ENCODE measurements at regions not wholly inside any gene's neighbourhood (a gene's known extent, or its start where the extent isn't known, plus 50 kb on each side); places are given as distances from the start of the nearest gene placed in this dataset.

DNA sequence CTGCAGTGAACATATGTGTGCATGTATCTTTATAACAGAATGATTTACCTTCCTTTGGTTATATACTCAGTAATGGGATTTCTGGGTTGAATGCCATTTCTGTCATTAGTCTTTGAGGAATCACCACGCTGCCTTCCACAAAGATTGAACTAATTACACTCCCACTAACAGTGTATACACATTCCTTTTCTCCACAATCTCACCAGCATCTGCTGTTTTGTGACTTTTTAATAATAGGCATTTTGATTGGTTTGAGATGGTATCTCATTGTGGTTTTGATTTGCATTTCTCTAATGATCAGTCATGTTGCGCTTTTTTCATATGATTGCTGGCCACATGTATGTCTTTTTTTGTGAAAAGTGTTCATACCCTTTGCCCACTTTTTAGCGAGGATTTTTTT is 680.5 kb downstream of the PTPRC start:
- Histone ChIP-seq H2AFZ (ENCODE audit: low read length) (no peak overlapping the region), H2BK15ac (ENCODE audit: low read length) (no peak overlapping the region), H3K36me3 (replicated peaks in 1 of 2; ENCODE audit: control insufficient read depth in 2 of 2, insufficient read depth in 2 of 2, low read length in 2 of 2) (no peaks in the 10 kb centered on the region), H3K4me3 (ENCODE audit: low read length in 2 of 2) (no peak overlapping the region), H3K4ac (ENCODE audit: low read length) (no peak overlapping the region), H3K23ac (ENCODE audit: low read depth, low read length, poor library complexity) (no peak overlapping the region), H2BK120ac (ENCODE audit: low read depth, low read length) (no peak overlapping the region), H3K9ac (ENCODE audit: low read depth, low read length, poor library complexity) (no peak overlapping the region), H3K14ac (ENCODE audit: low read length) (no peak overlapping the region), H4K8ac (ENCODE audit: low read depth, low read length) (no peak overlapping the region), H2BK12ac (ENCODE audit: low read length) (no peak overlapping the region), H4K91ac (ENCODE audit: low read depth, low read length, poor library complexity) (no peak overlapping the region), H2BK5ac (ENCODE audit: low read length) (no peak overlapping the region), H3K79me1 (ENCODE audit: low read depth, low read length) (no peaks in the 10 kb centered on the region), H3K4me2 (ENCODE audit: insufficient read depth, low read length, poor library complexity, severe bottlenecking) (no peak overlapping the region), H3K27ac (replicated peaks; ENCODE audit: low read length) (no peak overlapping the region), H3K18ac (ENCODE audit: low read length) (no peak overlapping the region), H3K4me1 (ENCODE audit: control insufficient read depth in 2 of 2, insufficient read depth in 1 of 2, low read depth in 1 of 2, low read length in 2 of 2) (no peaks in the 10 kb centered on the region), H2AK5ac (ENCODE audit: low read depth, low read length) (no peak overlapping the region), H3K27me3 (ENCODE audit: control insufficient read depth in 3 of 3, insufficient read depth in 3 of 3, low read depth in 1 of 3, low read length in 3 of 3) (no peaks in the 10 kb centered on the region), H3K9me3 (replicated peaks in 1 of 2; ENCODE audit: control insufficient read depth in 2 of 2, insufficient read depth in 1 of 2, low read depth in 1 of 2, low read length in 2 of 2) (peaks cover 0 to 2% of the 10 kb centered on the region in 2 donors)
- no peak for DNase-seq (ENCODE audit: low spot score)
- WGBS, 2 donors (ENCODE audit: extremely low coverage in 2 of 2, insufficient read length in 2 of 2, insufficient replicate concordance in 1 of 2), result no CpG with 5 or more reads among the region's 3 CpGs

DNA sequence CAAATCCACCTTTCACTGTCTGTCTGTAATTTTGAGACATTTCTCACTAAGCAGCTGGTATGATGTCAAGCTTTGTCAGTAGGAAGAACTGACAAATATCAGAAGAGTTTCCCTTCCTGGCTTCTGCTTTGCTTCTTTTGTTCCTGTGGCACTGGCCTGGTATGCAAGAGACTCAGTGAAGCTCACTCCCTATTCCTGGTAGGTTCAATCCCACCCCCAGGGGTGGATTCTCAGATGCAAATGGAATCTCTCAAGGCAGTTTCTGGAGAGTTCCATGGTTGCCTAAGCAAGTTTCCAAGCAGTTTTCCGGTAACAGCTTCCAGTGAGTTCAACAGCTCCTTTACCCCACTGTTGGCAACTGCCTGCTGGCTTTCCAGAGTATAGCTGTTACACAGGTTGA is 683.4 kb downstream of the PTPRC start:
- Histone ChIP-seq H3K9me3 (replicated peaks in 1 of 2; ENCODE audit: control insufficient read depth in 2 of 2, insufficient read depth in 1 of 2, low read depth in 1 of 2, low read length in 2 of 2) (peaks cover 0 to 7% of the 10 kb centered on the region in 2 donors), H3K79me1 (ENCODE audit: low read depth, low read length) (no peaks in the 10 kb centered on the region), H2AK5ac (ENCODE audit: low read depth, low read length) (no peak overlapping the region), H3K27ac (replicated peaks; ENCODE audit: low read length) (no peak overlapping the region), H3K9ac (ENCODE audit: low read depth, low read length, poor library complexity) (no peak overlapping the region), H2BK120ac (ENCODE audit: low read depth, low read length) (no peak overlapping the region), H3K27me3 (ENCODE audit: control insufficient read depth in 3 of 3, insufficient read depth in 3 of 3, low read depth in 1 of 3, low read length in 3 of 3) (no peaks in the 10 kb centered on the region), H4K91ac (ENCODE audit: low read depth, low read length, poor library complexity) (no peak overlapping the region), H3K4me2 (ENCODE audit: insufficient read depth, low read length, poor library complexity, severe bottlenecking) (no peak overlapping the region), H3K4me3 (ENCODE audit: low read length in 2 of 2) (no peak overlapping the region), H3K4ac (ENCODE audit: low read length) (no peak overlapping the region), H2AFZ (ENCODE audit: low read length) (peak overlapping the region; percentile 65), H3K18ac (ENCODE audit: low read length) (no peak overlapping the region), H2BK5ac (ENCODE audit: low read length) (no peak overlapping the region), H2BK12ac (ENCODE audit: low read length) (no peak overlapping the region), H4K8ac (ENCODE audit: low read depth, low read length) (no peak overlapping the region), H3K14ac (ENCODE audit: low read length) (no peak overlapping the region), H3K23ac (ENCODE audit: low read depth, low read length, poor library complexity) (no peak overlapping the region), H3K36me3 (replicated peaks in 1 of 2; ENCODE audit: control insufficient read depth in 2 of 2, insufficient read depth in 2 of 2, low read length in 2 of 2) (no peaks in the 10 kb centered on the region), H3K4me1 (ENCODE audit: control insufficient read depth in 2 of 2, insufficient read depth in 1 of 2, low read depth in 1 of 2, low read length in 2 of 2) (no peaks in the 10 kb centered on the region), H2BK15ac (ENCODE audit: low read length) (no peak overlapping the region)
- no peak for DNase-seq (ENCODE audit: low spot score)
- no CpG with 5 or more reads among the region's 1 CpG for WGBS, 2 donors (ENCODE audit: extremely low coverage in 2 of 2, insufficient read length in 2 of 2, insufficient replicate concordance in 1 of 2)

DNA sequence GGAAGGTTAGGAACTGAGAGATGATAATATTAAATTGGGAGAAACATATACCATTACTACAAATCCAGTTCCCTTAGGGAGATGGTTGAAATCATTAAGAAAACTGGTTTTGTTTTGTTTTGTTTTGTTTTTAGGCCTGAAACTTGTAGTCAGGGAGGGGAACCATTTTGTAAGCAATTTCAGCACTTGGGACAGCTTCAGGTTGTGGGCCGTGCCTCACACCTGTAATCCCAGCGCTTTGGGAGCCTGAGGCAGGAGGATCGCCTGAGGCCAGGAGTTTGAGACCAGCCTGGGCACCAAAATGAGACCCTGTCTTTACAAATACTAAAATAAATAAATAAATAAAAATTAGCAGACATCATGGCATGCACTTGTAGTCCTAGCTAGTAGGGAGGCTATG is 694.3 kb upstream of the NR5A2 start:
- WGBS, 2 donors (ENCODE audit: extremely low coverage in 2 of 2, insufficient read length in 2 of 2, insufficient replicate concordance in 1 of 2), result no CpG with 5 or more reads among the region's 3 CpGs
- H3K4me3 ChIP-seq (ENCODE audit: low read length in 2 of 2), result no peak overlapping the region
- no peak overlapping the region for H2BK5ac ChIP-seq (ENCODE audit: low read length)
- no peak overlapping the region for H3K27ac ChIP-seq (replicated peaks; ENCODE audit: low read length)
- no peak overlapping the region for H3K9ac ChIP-seq (ENCODE audit: low read depth, low read length, poor library complexity)
- H4K8ac ChIP-seq (ENCODE audit: low read depth, low read length), result no peak overlapping the region
- H3K79me1 ChIP-seq (ENCODE audit: low read depth, low read length), result no peaks in the 10 kb centered on the region
- H3K14ac ChIP-seq (ENCODE audit: low read length), result no peak overlapping the region
- H3K27me3 ChIP-seq (ENCODE audit: control insufficient read depth in 3 of 3, insufficient read depth in 3 of 3, low read depth in 1 of 3, low read length in 3 of 3), result no peaks in the 10 kb centered on the region
- no peaks in the 10 kb centered on the region for H3K4me1 ChIP-seq (ENCODE audit: control insufficient read depth in 2 of 2, insufficient read depth in 1 of 2, low read depth in 1 of 2, low read length in 2 of 2)
- H3K9me3 ChIP-seq (replicated peaks in 1 of 2; ENCODE audit: control insufficient read depth in 2 of 2, insufficient read depth in 1 of 2, low read depth in 1 of 2, low read length in 2 of 2), result no peaks in the 10 kb centered on the region
- no peak overlapping the region for H2AFZ ChIP-seq (ENCODE audit: low read length)
- H2AK5ac ChIP-seq (ENCODE audit: low read depth, low read length), result no peak overlapping the region
- H3K36me3 ChIP-seq (replicated peaks in 1 of 2; ENCODE audit: control insufficient read depth in 2 of 2, insufficient read depth in 2 of 2, low read length in 2 of 2), result no peaks in the 10 kb centered on the region
- no peak for DNase-seq (ENCODE audit: low spot score)
- no peak overlapping the region for H2BK15ac ChIP-seq (ENCODE audit: low read length)
- no peak overlapping the region for H3K23ac ChIP-seq (ENCODE audit: low read depth, low read length, poor library complexity)
- H4K91ac ChIP-seq (ENCODE audit: low read depth, low read length, poor library complexity), result no peak overlapping the region
- no peak overlapping the region for H3K4ac ChIP-seq (ENCODE audit: low read length)
- H2BK12ac ChIP-seq (ENCODE audit: low read length), result no peak overlapping the region
- H3K18ac ChIP-seq (ENCODE audit: low read length), result no peak overlapping the region
- H3K4me2 ChIP-seq (ENCODE audit: insufficient read depth, low read length, poor library complexity, severe bottlenecking), result no peak overlapping the region
- H2BK120ac ChIP-seq (ENCODE audit: low read depth, low read length), result no peak overlapping the region

DNA sequence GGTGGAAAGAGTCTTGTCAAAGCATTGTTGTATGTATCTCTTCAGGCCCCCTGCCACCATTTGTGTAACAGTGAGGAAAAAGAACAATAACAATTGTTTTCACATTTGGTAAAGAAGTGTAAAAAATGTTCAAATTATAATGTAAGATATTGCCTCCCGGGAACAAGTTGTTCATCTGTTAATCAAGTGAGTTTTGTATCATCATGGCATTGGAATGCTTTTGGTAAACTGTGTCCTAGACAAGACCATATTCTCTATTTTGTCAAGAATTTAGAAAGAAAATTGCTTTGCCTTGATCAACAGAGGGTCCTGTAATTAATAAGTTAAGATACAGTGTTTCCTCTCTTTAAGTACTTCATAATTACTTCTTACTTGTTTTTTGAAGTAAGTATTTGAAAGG is 692.0 kb upstream of the NR5A2 start:
- H3K23ac ChIP-seq (ENCODE audit: low read depth, low read length, poor library complexity), result no peak overlapping the region
- WGBS, 2 donors (ENCODE audit: extremely low coverage in 2 of 2, insufficient read length in 2 of 2, insufficient replicate concordance in 1 of 2), result no CpG with 5 or more reads among the region's 1 CpG
- H3K14ac ChIP-seq (ENCODE audit: low read length), result no peak overlapping the region
- H2BK120ac ChIP-seq (ENCODE audit: low read depth, low read length), result no peak overlapping the region
- no peaks in the 10 kb centered on the region for H3K27me3 ChIP-seq (ENCODE audit: control insufficient read depth in 3 of 3, insufficient read depth in 3 of 3, low read depth in 1 of 3, low read length in 3 of 3)
- no peak overlapping the region for H3K4me2 ChIP-seq (ENCODE audit: insufficient read depth, low read length, poor library complexity, severe bottlenecking)
- H2BK15ac ChIP-seq (ENCODE audit: low read length), result no peak overlapping the region
- no peaks in the 10 kb centered on the region for H3K36me3 ChIP-seq (replicated peaks in 1 of 2; ENCODE audit: control insufficient read depth in 2 of 2, insufficient read depth in 2 of 2, low read length in 2 of 2)
- no peak overlapping the region for H2AFZ ChIP-seq (ENCODE audit: low read length)
- H3K9me3 ChIP-seq (replicated peaks in 1 of 2; ENCODE audit: control insufficient read depth in 2 of 2, insufficient read depth in 1 of 2, low read depth in 1 of 2, low read length in 2 of 2), result no peaks in the 10 kb centered on the region
- H2AK5ac ChIP-seq (ENCODE audit: low read depth, low read length), result no peak overlapping the region
- no peak overlapping the region for H3K18ac ChIP-seq (ENCODE audit: low read length)
- no peak overlapping the region for H3K27ac ChIP-seq (replicated peaks; ENCODE audit: low read length)
- H4K91ac ChIP-seq (ENCODE audit: low read depth, low read length, poor library complexity), result no peak overlapping the region
- H3K4me3 ChIP-seq (ENCODE audit: low read length in 2 of 2), result no peak overlapping the region
- DNase-seq (ENCODE audit: low spot score), result no peak
- no peak overlapping the region for H2BK5ac ChIP-seq (ENCODE audit: low read length)
- no peak overlapping the region for H4K8ac ChIP-seq (ENCODE audit: low read depth, low read length)
- no peak overlapping the region for H2BK12ac ChIP-seq (ENCODE audit: low read length)
- H3K9ac ChIP-seq (ENCODE audit: low read depth, low read length, poor library complexity), result no peak overlapping the region
- no peaks in the 10 kb centered on the region for H3K4me1 ChIP-seq (ENCODE audit: control insufficient read depth in 2 of 2, insufficient read depth in 1 of 2, low read depth in 1 of 2, low read length in 2 of 2)
- no peak overlapping the region for H3K4ac ChIP-seq (ENCODE audit: low read length)
- H3K79me1 ChIP-seq (ENCODE audit: low read depth, low read length), result no peaks in the 10 kb centered on the region
